ENCODE measurements at regions not wholly inside any gene's neighbourhood (a gene's known extent, or its start where the extent isn't known, plus 50 kb on each side); places are given as distances from the start of the nearest gene placed in this dataset.

- no peak overlapping the region for H3K4me3 ChIP-seq (ENCODE audit: low read depth, low read length)
- TF ChIP-seq CTCF (IDR thresholded peaks at IDR 0.05; ENCODE audit: low read depth, low read length, missing control alignments): no peak
- no peak for DNase-seq (ENCODE audit: low read depth)
These were observed 79.3 kb upstream of the TBC1D3K start for GRCh38 chr17:37844977-37845293.

GRCh38 chr17:37844158-37844976 lies 79.8 kb upstream of the TBC1D3K start:
- DNase-seq (ENCODE audit: low read depth): no peak
- peak overlapping the region; percentile 9 for H3K4me3 ChIP-seq (ENCODE audit: low read depth, low read length)
- TF ChIP-seq CTCF (IDR thresholded peaks at IDR 0.05; ENCODE audit: low read depth, low read length, missing control alignments): peak; percentile 96

- no peak for DNase-seq (ENCODE audit: low read depth)
- no peak overlapping the region for H3K4me3 ChIP-seq (ENCODE audit: low read depth, low read length)
- no peak for TF ChIP-seq CTCF (IDR thresholded peaks at IDR 0.05; ENCODE audit: low read depth, low read length, missing control alignments)
These were observed 81.8 kb upstream of the TBC1D3K start for GRCh38 chr17:37842401-37842800.

GRCh38 chr17:37841232-37841631 lies 83.0 kb upstream of the TBC1D3K start:
- TF ChIP-seq CTCF (IDR thresholded peaks at IDR 0.05; ENCODE audit: low read depth, low read length, missing control alignments): no peak
- no peak overlapping the region for H3K4me3 ChIP-seq (ENCODE audit: low read depth, low read length)
- DNase-seq (ENCODE audit: low read depth): no peak

GRCh38 chr17:37840576-37840975 lies 83.6 kb upstream of the TBC1D3K start:
- no peak for TF ChIP-seq CTCF (IDR thresholded peaks at IDR 0.05; ENCODE audit: low read depth, low read length, missing control alignments)
- no peak overlapping the region for H3K4me3 ChIP-seq (ENCODE audit: low read depth, low read length)
- no peak for DNase-seq (ENCODE audit: low read depth)

- no peak for DNase-seq (ENCODE audit: low read depth)
- no peak overlapping the region for H3K4me3 ChIP-seq (ENCODE audit: low read depth, low read length)
- no peak for TF ChIP-seq CTCF (IDR thresholded peaks at IDR 0.05; ENCODE audit: low read depth, low read length, missing control alignments)
These were observed 84.8 kb upstream of the TBC1D3K start for GRCh38 chr17:37839196-37839978.

Data from GM12864 (cell line).